GM18505 (cell line): ENCODE measurements at regions not wholly inside any gene's neighbourhood (a gene's known extent, or its start where the extent isn't known, plus 50 kb on each side); places are given as distances from the start of the nearest gene placed in this dataset.
"Not testable (repeated sequence)": the region's sequence is repeated elsewhere in the genome, so short reads cannot be mapped to it uniquely, and the experiment has no call there.

Experiments used
- ATAC-seq: cut with Tn5 transposase; IDR thresholded peaks from one replicate; pipeline ENCODE4 v1.9.1; 2021; ENCODE audit not compliant: unreplicated experiment
- POLR2A ChIP-seq: IDR thresholded peaks from 4 replicates; pipeline ENCODE4 v1.6.1; 2011; ENCODE audit warnings: borderline replicate concordance; ENCODE audit not compliant: insufficient read depth, insufficient read length; ENCODE audit errors: extremely low read depth

GRCh38 chr15:69916169-69916785 is 181.4 kb downstream of the TLE3 start:
- no peak for ATAC-seq
- no peak for TF ChIP-seq POLR2A

DNA sequence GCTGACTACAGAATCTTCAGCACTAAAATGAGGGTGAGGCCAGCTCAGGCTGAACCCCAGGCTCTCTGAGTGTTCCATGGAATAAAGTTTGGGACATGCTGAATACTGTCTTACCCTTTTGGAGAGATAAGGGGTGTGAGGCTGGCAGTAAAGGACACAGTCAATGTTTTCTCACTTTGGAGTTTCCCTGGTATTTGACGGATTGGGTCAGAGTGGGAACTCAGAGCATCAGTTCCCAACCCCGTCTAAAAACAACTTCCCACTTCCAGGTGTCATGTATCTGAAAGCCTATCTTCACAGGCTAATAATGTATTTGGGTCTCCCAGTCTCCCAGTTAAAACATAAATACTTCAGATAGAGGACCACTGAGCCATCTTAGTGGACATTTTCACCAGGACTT is 180.7 kb downstream of the TLE3 start:
- no peak for ATAC-seq
- no peak for TF ChIP-seq POLR2A

DNA sequence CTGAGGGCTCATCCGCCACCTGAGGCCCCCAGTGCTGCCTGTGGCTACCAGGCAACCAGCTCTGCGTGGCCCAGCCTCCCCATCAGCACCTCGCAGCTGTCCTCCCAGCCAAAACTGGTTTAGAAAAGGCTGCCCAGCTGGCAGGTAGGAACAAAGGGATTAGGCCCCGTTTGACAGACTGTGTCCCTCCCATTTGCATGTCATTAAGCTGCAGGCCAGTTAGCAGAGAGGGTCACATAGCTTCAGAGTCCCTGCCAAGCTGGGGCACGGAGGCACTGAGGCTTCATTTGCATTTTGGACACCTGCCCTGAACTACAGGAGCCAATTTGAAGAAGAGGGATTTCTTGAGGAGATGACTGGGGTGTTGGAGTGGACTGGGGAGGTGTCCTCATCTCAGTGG is 177.9 kb downstream of the TLE3 start:
- no peak for ATAC-seq
- TF ChIP-seq POLR2A = no peak

DNA sequence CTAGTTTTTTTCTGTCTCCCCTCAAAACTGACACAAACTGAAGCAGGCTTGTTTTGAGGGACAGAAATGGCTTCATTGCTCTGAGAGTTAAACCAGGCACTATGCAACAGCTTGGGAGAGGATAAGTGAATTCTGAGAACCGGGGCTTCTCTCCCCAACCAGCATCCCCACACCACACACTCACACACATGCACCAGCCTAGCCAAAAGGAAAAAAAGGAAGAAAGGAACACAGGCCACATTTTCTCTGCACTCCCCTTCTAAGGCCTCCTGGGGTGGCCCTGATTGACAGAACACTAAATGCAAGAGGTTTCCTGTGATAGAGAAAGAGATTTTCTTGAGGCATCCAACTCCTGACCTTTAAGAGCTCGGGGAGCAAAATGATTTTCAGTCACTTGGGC is 177.5 kb downstream of the TLE3 start:
- ATAC-seq = no peak
- TF ChIP-seq POLR2A = no peak

DNA sequence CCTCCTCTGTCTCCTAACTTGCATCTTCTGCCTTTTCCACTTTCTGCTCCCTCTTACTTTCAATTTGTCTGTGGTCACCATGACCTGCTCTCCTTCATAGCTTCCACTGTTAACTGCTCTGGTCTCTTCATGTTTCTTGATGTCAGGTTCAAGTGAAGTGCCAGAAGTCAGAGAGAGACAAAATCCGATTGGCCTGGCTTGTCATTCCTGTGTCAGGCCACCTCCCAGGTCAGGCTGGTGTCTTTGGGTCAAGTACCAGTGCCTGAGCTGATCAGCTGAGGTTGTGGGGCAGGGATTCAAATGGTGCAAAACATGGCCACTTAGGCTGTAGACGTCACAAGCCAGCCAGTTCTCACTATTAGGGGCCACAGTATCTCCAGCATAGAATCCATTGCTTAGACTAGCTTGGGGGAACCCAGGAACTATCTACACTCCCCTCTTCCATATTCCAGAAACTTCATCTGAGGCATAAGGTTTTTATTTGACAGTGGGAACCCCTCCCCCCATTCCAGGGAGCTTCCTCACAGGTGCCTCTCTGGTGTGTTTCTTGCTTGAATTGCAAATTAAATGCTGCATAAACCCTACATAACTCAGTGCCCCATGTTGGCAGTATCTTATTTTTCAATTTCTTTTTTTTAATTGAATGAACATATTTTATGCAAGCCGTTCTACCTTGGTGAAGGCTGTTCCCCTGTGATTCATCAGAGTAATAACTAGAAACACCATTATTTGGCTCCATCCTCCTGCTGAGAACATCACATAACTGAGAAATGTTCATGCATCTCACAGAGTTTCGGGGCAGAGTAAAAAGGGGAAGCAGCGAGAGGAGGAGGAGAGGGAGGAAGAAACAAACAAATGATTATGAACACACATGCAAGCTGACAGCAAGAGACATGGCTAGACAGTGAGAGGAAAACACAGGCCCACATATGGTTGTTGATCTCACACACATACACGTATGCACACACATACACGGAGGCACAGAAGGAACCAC is 175.8 kb downstream of the TLE3 start:
- ATAC-seq = no peak
- TF ChIP-seq POLR2A = no peak

DNA sequence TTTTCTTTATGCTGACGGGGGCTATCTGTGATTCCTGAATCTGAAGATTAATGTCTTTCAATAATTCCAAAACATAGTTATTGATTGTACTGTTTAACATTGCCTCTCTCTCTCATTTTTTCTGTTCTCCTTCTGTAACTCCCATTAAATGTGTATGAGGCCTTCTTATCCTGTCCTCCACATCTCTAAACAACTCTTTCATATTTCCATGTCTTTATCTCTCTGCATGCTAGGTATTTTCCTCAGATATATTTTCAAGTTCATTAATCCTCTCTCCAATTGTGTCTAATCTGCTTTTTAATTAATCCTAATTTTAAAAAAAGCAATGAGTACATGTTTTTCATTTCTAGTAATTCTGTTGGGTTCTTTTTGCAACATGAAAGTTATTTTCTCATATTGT is 173.2 kb downstream of the TLE3 start:
- ATAC-seq = no peak
- no peak for TF ChIP-seq POLR2A

- no peak for TF ChIP-seq POLR2A
- ATAC-seq = no peak
Measured at GRCh38 chr15:69926006-69926405, 171.7 kb downstream of the TLE3 start.

- no peak for TF ChIP-seq POLR2A
- no peak for ATAC-seq
Measured at GRCh38 chr15:69926721-69927120, 171.0 kb downstream of the TLE3 start.

DNA sequence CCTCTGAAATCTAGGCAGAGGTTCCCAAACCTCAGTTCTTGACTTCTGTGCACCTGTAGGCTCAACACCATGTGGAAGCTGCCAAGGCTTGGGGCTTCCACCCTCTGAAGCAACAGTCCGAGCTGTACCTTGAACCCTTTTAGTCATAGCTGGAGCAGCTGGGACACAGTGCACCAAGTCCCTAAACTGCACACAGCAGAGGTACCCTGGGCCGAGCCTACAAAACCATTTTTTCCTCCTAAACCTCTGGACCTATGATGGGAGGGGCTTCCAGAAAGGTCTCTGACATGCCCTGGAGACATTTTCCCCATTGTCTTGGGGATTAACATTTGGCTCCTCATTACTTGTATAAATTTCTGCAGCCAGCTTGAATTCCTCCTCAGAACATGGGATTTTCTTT is 168.8 kb downstream of the TLE3 start:
- not testable (repeated sequence) for ATAC-seq

- no peak for TF ChIP-seq POLR2A
- ATAC-seq = no peak
Measured at GRCh38 chr15:69929905-69930630, 167.6 kb downstream of the TLE3 start.

DNA sequence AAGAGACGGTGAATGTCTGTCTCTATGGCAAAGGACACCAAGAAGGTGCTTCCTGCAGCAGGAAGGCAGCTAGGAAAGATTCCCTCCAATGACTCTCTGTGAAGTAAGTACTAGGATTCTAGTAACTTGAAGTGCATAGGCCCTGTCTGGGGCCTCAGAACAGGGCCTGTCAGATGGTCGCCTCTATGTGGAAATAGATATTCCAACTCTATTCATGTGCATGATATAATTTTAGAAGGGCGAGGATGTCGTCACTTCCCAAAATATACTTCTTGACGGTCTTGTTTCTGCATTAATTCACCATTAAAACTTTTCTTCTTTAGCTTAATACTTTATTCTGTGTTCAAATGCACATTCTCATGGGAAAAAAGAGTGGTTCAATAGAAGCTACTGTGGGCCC is 167.0 kb downstream of the TLE3 start:
- TF ChIP-seq POLR2A = no peak
- ATAC-seq = no peak

GRCh38 chr15:69931156-69931555 is 166.6 kb downstream of the TLE3 start:
- ATAC-seq = no peak
- TF ChIP-seq POLR2A = no peak

GRCh38 chr15:69934607-69935006 is 163.1 kb downstream of the TLE3 start:
- no peak for TF ChIP-seq POLR2A
- ATAC-seq = no peak
